Testis (tissue), 2 donors: ENCODE measurements at regions not wholly inside any gene's neighbourhood (a gene's known extent, or its start where the extent isn't known, plus 50 kb on each side); places are given as distances from the start of the nearest gene placed in this dataset.

ENCODE experiments used
- DNase-seq: peaks from one replicate; pipeline ENCODE4 v3.0.0-alpha.2; 2019
- H3K27ac ChIP-seq, 2 donors: fragments of 200-600 bp; sonication (generic); one replicate each; pipeline ENCODE4 v1.5.1; 2019
- H3K27me3 ChIP-seq: fragments of 200-600 bp; sonication (generic); one replicate; pipeline ENCODE4 v1.5.1; 2019
- H3K36me3 ChIP-seq: fragments of 200-600 bp; sonication (generic); one replicate; pipeline ENCODE4 v1.5.1; 2017; ENCODE audit warnings: low read depth; ENCODE audit errors: missing control alignments
- H3K4me1 ChIP-seq: fragments of 200-600 bp; sonication (generic); one replicate; pipeline ENCODE4 v1.5.1; 2019
- H3K4me3 ChIP-seq, 2 donors: fragments of 200-600 bp; sonication (generic); one replicate each; pipeline ENCODE4 v1.5.1; 2017 to 2019
- H3K9me3 ChIP-seq: fragments of 200-600 bp; sonication (generic); one replicate; pipeline ENCODE4 v1.5.1; 2017
- CTCF ChIP-seq, 3 experiments: fragments of 450-650 bp in 2 of 3; fragments of 200-600 bp in 1 of 3; sonication (generic) in 1 of 3; IDR thresholded peaks; one replicate each; pipeline ENCODE4 v1.5.1; 2016 to 2019; ENCODE audit warnings: antibody characterized with exemption in 3 of 3, mild to moderate bottlenecking in 2 of 3, moderate library complexity in 1 of 3
- POLR2A ChIP-seq: fragments of 450-650 bp; IDR thresholded peaks from one replicate; pipeline ENCODE4 v1.6.1; 2017; ENCODE audit warnings: antibody characterized with exemption, mild to moderate bottlenecking, moderate library complexity
- WGBS, 2 donors: methylation state at CpG; one replicate each; pipeline ENCODE4 v1.1.5; 2018; 5-methylcytosine and 5-hydroxymethylcytosine counted together
- intact Hi-C: fragments of 100-400 bp; cut with DNase I; formaldehyde crosslinking; loops from one replicate; pipeline ENCODE4 v1.15.1; 2023; ENCODE audit warnings: low total_unique reads

GRCh38 chr5:145218019-145218418, 617.1 kb downstream of the PRELID2 start:
- Histone ChIP-seq H3K9me3 (no peaks in the 10 kb centered on the region), H3K27ac (no peak overlapping the region), H3K4me3 (no peak overlapping the region), H3K36me3 (no peaks in the 10 kb centered on the region), H3K27me3 (no peaks in the 10 kb centered on the region), H3K4me1 (no peaks in the 10 kb centered on the region)
- TF ChIP-seq CTCF (IDR thresholded peaks at IDR 0.05) (no peak), POLR2A (no peak)
- intact Hi-C loops, result no loop called here
- WGBS, 2 donors, result 47 to 48% methylated on average over 3 of the region's 3 CpGs
- DNase-seq, result no peak

- H3K4me3 ChIP-seq, result no peak overlapping the region
- no peak for DNase-seq
- no peak overlapping the region for H3K27ac ChIP-seq
- H3K9me3 ChIP-seq, result no peaks in the 10 kb centered on the region
- H3K27me3 ChIP-seq, result no peaks in the 10 kb centered on the region
- no peak for TF ChIP-seq CTCF (IDR thresholded peaks at IDR 0.05)
- TF ChIP-seq POLR2A, result no peak
- intact Hi-C loops, result no loop called here
- peaks cover under 1% of the 10 kb centered on the region for H3K4me1 ChIP-seq
- WGBS, 2 donors, result 85 to 94% methylated on average over 3 of the region's 3 CpGs
- no peaks in the 10 kb centered on the region for H3K36me3 ChIP-seq
Observed at GRCh38 chr5:145210020-145210419, 625.1 kb downstream of the PRELID2 start.

- Histone ChIP-seq H3K36me3 (no peaks in the 10 kb centered on the region), H3K27me3 (no peaks in the 10 kb centered on the region), H3K27ac (no peak overlapping the region), H3K4me3 (no peak overlapping the region), H3K9me3 (no peaks in the 10 kb centered on the region), H3K4me1 (peaks cover 3% of the 10 kb centered on the region)
- intact Hi-C loops, result no loop called here
- WGBS, 2 donors, result 49 to 62% methylated on average over 4 of the region's 4 CpGs
- TF ChIP-seq CTCF (IDR thresholded peaks at IDR 0.05) (no peak), POLR2A (no peak)
- no peak for DNase-seq
Observed at GRCh38 chr5:145205546-145205945, 629.6 kb downstream of the PRELID2 start.

GRCh38 chr5:145204743-145205142, 630.4 kb downstream of the PRELID2 start:
- intact Hi-C loops, result no loop called here
- Histone ChIP-seq H3K27ac (no peak overlapping the region), H3K4me3 (no peak overlapping the region), H3K9me3 (no peaks in the 10 kb centered on the region), H3K36me3 (no peaks in the 10 kb centered on the region), H3K27me3 (no peaks in the 10 kb centered on the region), H3K4me1 (peaks cover 3% of the 10 kb centered on the region)
- TF ChIP-seq POLR2A (no peak), CTCF (IDR thresholded peaks at IDR 0.05) (no peak)
- no peak for DNase-seq
- 44 to 72% methylated on average over 2 of the region's 2 CpGs for WGBS, 2 donors

GRCh38 chr5:145203193-145203592, 631.9 kb downstream of the PRELID2 start:
- WGBS, 2 donors, result 75 to 92% methylated on average over 2 of the region's 2 CpGs
- Histone ChIP-seq H3K9me3 (no peaks in the 10 kb centered on the region), H3K4me1 (peaks cover 3% of the 10 kb centered on the region), H3K4me3 (no peak overlapping the region), H3K36me3 (no peaks in the 10 kb centered on the region), H3K27me3 (no peaks in the 10 kb centered on the region), H3K27ac (no peak overlapping the region)
- intact Hi-C loops, result no loop called here
- no peak for DNase-seq
- TF ChIP-seq POLR2A (no peak), CTCF (IDR thresholded peaks at IDR 0.05) (no peak)
